SK-N-DZ (cell line): ENCODE measurements at regions not wholly inside any gene's neighbourhood (a gene's known extent, or its start where the extent isn't known, plus 50 kb on each side); places are given as distances from the start of the nearest gene placed in this dataset.
A peak's percentile ranks its signal among the peaks of the same experiment; 100 is the strongest.
"Not testable (repeated sequence)": the region's sequence is repeated elsewhere in the genome, so short reads cannot be mapped to it uniquely, and the experiment has no call there.

Source experiments
- DNase-seq: peaks from one replicate; pipeline ENCODE4 v3.0.0-alpha.2; 2015; ENCODE audit warnings: low spot score

- no peak for DNase-seq
These were observed 530.4 kb upstream of the PTPRD start for GRCh38 chr9:11142965-11143738.

DNA sequence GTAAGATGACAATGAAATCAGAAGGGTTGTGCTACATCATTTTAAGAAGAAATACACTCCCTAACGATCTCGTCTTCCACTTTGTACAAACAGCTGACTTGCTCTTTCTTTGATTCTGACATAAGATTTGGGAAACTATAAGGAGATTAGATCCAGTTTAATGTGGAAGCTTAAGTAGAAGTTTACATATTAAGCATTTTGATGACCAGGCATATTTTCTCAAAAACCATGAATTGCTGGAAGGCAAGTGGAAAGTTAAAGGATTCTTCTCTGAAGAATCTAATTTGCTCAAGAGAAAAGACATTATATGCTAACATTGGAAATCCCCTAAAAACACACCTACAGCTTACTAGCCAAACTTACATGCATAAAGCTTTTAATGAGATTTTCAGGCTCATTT, 531.9 kb upstream of the PTPRD start:
- DNase-seq, result no peak

GRCh38 chr9:11148189-11148588, 535.4 kb upstream of the PTPRD start:
- no peak for DNase-seq

DNA sequence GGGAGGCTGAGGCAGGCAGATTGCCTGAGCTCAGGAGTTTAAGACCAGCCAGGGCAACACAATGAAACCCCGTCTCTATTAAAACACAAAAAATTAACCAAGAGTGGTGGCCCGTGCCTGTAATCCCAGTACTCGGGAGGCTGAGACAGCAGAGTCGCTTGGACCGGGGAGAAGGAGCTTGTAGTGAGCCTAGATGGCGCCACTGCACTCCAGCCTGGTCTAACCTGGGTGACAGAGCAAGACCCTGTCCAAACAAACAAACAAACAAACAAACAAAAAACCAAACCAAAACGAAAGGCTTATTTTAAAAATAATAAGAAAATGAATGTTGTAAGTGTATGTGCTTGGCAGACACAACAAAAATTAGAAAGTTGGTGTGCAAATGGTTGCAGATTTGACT, 536.3 kb upstream of the PTPRD start:
- DNase-seq, result no peak

DNA sequence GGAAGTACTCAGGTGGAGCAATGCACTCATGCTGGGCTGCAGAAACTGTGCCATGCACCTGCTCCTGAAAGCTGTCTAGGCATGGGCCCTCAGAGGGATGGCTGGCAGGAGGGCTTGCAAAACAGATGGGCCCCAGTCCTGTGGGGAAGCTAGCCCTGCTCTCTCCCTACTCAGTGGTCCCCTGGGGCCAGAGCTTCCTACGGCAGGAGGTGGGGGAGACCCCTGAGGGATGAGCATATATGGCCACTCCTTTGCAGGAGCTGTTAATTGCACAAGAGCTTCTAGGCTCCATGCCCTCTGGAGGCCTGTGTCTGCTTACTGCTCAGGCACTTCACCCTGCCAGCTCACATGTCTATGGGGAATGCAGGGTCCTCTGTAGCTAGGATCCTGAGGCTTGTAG, 545.3 kb upstream of the PTPRD start:
- no peak for DNase-seq

DNA sequence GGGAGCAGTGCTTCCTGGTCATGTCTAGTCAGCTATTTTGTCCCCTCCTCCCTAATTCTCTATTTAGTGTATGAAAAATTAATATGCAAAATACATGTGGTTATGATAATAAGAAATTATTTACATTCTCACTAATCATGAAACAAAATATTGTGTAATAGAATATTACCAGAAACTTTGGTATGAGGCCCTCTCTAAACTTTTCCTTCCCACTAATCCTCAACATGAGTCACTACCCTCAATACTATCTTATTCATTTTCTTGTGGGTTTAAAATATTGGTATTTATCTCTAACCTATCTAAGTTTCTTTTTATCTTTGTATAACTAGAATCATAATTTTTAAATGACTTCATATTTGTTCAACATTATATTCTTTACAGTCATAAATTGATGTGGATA, 545.9 kb upstream of the PTPRD start:
- no peak for DNase-seq

DNA sequence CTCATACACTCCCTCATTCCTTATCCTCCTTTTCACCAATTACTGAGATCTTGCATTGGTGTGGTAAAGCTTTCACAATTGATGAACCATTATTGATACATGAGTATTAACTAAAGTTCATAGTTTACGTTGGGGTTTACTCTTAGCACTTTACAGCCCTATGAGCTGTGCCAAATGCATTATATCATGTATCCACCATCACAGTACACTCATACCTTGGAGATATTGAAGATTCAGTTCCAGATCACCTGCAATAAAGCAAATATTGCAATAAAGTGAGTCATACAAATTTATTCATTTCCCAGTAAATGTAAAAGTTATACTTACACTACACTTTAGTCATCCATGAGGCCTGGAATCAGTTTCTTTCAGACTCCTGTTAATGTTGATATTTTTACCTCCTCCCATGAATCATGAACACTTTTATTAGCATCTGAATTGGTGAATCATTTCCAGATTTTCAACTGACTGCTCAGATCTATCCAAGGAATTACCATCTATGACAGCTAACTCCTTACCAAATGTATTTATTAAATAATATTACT, 546.6 kb upstream of the PTPRD start:
- DNase-seq, result no peak

DNA sequence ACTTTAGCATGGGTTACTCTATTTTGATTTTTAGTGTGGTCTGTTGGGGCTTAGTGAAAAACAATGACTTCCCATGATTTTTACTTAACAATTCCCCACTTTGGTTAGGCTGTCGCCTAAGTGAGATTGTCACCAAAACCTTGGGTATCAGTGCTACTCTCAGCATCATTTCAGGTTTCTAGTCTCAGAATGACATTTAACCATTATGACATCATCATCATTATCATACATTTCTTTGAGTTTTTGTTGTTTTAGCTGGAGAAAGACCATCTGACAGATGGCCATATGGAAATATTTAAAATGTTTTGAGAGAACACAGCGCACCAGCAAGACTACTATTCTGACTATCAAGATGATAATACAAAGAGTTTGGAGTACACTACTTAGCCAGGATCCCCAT, 551.0 kb upstream of the PTPRD start:
- no peak for DNase-seq

DNA sequence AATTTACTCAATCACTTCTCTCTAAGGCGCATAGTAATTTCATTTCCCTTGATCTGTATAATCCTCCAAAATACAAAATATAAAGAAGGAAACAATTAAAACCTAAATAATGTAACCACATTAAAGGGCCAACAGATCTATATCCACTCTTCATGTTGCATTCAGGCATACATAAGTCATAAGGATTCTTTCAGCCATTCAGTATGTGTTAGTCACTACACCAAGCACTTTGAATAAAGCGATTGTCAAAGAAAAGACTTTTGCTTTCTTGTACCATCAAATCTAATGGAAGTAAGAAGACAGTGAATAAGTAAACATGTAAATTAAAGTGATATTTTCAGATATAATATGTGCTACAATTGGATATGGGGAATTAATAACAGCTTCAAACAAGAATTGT, 569.2 kb upstream of the PTPRD start:
- no peak for DNase-seq

- DNase-seq, result no peak
These were observed 577.9 kb upstream of the PTPRD start for GRCh38 chr9:11190719-11191118.

- no peak for DNase-seq
These were observed 580.2 kb upstream of the PTPRD start for GRCh38 chr9:11192993-11193392.

GRCh38 chr9:11194246-11194645, 581.4 kb upstream of the PTPRD start:
- no peak for DNase-seq

DNA sequence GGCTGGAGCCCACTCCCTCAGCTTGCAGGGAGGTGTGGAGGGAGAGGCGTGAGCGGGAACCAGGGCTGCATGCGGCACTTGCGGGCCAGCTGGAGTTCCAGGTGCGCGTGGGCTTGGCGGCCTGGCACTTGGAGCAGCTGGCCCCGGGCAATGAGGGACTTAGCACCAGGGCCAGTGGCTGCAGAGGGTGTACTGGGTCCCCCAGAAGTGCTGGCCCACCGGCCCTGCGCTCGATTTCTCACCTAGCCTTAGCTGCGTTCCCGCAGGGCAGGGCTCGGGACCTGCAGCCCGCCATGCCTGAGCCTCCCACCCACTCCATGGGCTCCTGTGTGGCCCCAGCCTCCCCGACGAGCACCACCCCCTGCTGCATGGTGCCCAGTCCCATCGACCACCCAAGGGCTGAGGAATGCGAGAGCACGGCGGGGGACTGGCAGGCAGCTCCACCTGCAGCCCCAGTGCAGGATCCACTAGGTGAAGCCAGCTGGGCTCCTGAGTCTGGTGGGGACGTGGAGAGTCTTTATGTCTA, 584.1 kb upstream of the PTPRD start:
- not testable (repeated sequence) for DNase-seq

- no peak for DNase-seq
These were observed 586.5 kb upstream of the PTPRD start for GRCh38 chr9:11199335-11199734.

GRCh38 chr9:11204521-11204920, 591.7 kb upstream of the PTPRD start:
- DNase-seq, result no peak

GRCh38 chr9:11206925-11207324, 594.1 kb upstream of the PTPRD start:
- no peak for DNase-seq

DNA sequence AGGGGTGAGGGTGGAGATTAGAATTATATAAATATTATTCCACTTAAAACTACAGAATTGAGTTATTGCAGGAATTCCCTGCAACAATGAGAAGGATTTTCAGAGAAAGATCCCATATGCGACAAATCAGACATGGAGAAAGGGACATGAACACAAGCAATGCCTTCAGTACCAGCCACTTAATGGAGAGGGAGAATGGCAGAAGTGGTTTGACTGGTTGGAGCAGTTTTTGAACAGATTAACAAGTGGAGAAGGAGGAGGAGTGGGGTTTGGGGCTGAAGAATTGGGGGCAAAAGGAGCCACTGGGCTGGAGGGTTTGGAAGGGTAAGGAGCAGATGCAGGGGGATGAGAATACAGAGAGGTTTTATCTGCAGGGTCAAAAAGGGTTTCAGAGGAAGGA, 620.9 kb upstream of the PTPRD start:
- no peak for DNase-seq

GRCh38 chr9:11235061-11235460, 622.3 kb upstream of the PTPRD start:
- DNase-seq, result no peak

DNA sequence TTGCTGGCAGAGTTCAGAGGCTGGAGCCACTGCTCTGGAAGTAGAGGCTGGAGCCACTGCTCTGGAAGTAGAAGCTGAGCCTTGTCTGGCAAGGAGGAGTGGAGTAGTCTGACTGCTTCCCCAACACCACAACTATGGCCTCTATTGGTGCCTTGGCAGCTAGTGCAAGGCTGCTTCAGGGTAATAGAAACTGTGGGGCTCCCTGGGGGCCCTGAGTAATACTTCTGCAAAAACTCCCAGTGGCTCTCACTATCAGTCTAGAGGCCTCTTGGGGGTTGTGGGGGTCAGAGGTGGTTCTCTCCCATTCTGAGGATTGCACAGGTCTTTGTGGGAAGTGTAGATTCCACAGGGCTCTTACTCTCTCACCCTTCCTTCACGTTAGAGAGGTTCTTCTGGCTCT, 629.0 kb upstream of the PTPRD start:
- DNase-seq, result no peak

DNA sequence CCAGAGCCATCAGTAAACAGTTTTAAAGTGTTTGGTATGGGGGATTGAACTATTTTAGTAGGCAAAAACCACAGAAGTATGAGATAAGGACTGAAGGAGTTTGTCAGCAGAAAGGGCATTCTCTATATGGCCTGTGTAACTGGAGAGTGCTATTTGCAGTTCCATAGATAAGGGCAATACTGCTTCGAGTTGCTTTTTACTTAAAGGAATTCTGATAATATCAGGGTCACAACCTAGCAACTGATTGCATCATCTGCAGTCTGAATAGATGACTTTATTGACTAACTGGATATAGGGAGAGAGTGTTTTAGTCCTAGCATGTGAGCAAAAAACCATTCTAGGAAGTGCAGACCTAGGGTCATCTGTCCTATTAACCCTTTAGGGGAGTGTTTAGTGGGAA, 645.2 kb upstream of the PTPRD start:
- DNase-seq, result peak; percentile 9

- DNase-seq, result no peak
These were observed 656.2 kb upstream of the PTPRD start for GRCh38 chr9:11269036-11269435.

DNA sequence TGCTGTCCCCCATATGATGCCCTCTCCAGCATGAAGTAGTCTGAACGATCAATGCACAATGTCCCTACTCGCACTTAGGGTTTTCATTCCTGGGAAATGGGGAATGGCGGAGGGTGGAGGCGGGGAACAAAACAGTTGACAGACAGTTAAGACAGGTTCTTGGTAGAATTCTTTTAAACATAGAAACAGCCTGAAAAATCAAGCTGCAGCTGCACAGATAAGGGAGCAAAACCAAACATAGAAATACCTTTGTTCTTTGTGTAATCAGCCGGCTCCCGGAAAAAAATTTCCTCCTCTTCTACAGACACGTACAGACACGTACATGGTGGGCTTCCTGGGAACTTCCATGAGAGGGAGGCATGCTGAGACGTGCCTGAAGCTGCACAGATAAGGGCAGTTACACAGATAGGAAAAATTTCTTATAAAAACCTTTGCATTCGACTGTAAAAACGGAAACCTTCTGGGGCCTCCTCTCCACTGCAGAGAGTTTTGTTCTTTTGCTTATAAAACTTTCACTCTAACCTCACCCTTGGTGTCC, 662.4 kb upstream of the PTPRD start:
- no peak for DNase-seq

GRCh38 chr9:11312966-11313365, 700.2 kb upstream of the PTPRD start:
- DNase-seq, result no peak
